Left lung (tissue), 4 donors: ENCODE measurements at regions not wholly inside any gene's neighbourhood (a gene's known extent, or its start where the extent isn't known, plus 50 kb on each side); places are given as distances from the start of the nearest gene placed in this dataset.

Experiments
- ATAC-seq: fragments of 200-7000 bp; cut with Tn5 transposase; one replicate; pipeline ENCODE4 v1.9.1; 2020; ENCODE audit warnings: moderate library complexity
- DNase-seq, 4 donors: peaks; one replicate each; pipeline ENCODE4 v3.0.0-alpha.2; 2013 to 2020
- H3K27ac ChIP-seq, 2 donors: fragments of 200-600 bp; sonication (generic) in 1 of 2; one replicate each; pipeline versions ENCODE4 v1.5.0 to v1.8.0; 2020 to 2021
- H3K27me3 ChIP-seq, 2 donors: fragments of 200-600 bp; sonication (generic) in 1 of 2; one replicate each; pipeline versions ENCODE4 v1.5.0 to v1.8.0; 2020 to 2021
- H3K36me3 ChIP-seq, 2 donors: fragments of 200-600 bp; sonication (generic) in 1 of 2; one replicate each; pipeline versions ENCODE4 v1.5.0 to v1.8.0; 2020 to 2021
- H3K4me1 ChIP-seq, 2 donors: fragments of 200-600 bp; one replicate each; pipeline ENCODE4 v1.8.0; 2021
- H3K4me3 ChIP-seq, 2 donors: fragments of 200-600 bp; sonication (generic) in 1 of 2; one replicate each; pipeline versions ENCODE4 v1.5.0 to v1.8.0; 2020 to 2021; ENCODE audit warnings: mild to moderate bottlenecking in 1 of 2
- H3K9me3 ChIP-seq, 2 donors: fragments of 200-600 bp; sonication (generic) in 1 of 2; one replicate each; pipeline versions ENCODE4 v1.5.0 to v1.8.0; 2020 to 2021
- CTCF ChIP-seq, 2 donors: fragments of 200-600 bp; sonication (generic) in 1 of 2; IDR thresholded peaks; one replicate each; pipeline versions ENCODE4 v1.5.0 to v1.8.0; 2021; ENCODE audit warnings: antibody characterized with exemption in 2 of 2
- intact Hi-C, 2 donors: fragments of 100-400 bp; cut with DNase I; formaldehyde crosslinking; loops; one replicate each; pipeline versions ENCODE4 v1.11.2 to v1.14.2; 2022
- donor health status: DM: no; HTN: yes; CAD: no.
- donor health status: DM: no; HTN: no; CAD: no.

DNA sequence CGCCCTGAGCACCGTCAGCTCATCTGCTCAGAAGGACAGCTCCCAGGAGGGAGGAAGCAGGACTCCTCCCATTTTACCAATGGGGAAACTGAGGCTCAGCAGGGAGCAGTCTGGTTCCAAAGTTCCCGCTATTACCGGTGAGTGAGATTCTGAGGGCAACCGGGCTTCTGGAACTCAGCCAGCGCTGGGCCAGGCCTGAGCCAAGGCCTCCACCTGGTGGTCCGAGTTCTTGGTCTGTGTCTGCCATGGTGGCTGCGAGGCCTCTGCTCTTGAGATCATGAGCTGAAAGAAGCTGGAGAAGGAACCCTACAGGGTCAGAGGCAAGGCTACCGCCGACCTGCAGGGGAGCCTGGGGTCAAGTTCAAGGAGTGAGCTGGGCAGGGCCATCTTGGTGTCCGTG is 110.8 kb upstream of the GSE1 start:
- Histone ChIP-seq H3K4me3 (no peak overlapping the region), H3K27ac (no peak overlapping the region), H3K4me1 (peaks cover 0 to 14% of the 10 kb centered on the region in 2 donors), H3K27me3 (no peaks in the 10 kb centered on the region), H3K9me3 (no peaks in the 10 kb centered on the region), H3K36me3 (no peaks in the 10 kb centered on the region)
- ATAC-seq (no peak), DNase-seq (no peak)
- no peak for TF ChIP-seq CTCF (IDR thresholded peaks at IDR 0.05)
- intact Hi-C loops = no loop called here

DNA sequence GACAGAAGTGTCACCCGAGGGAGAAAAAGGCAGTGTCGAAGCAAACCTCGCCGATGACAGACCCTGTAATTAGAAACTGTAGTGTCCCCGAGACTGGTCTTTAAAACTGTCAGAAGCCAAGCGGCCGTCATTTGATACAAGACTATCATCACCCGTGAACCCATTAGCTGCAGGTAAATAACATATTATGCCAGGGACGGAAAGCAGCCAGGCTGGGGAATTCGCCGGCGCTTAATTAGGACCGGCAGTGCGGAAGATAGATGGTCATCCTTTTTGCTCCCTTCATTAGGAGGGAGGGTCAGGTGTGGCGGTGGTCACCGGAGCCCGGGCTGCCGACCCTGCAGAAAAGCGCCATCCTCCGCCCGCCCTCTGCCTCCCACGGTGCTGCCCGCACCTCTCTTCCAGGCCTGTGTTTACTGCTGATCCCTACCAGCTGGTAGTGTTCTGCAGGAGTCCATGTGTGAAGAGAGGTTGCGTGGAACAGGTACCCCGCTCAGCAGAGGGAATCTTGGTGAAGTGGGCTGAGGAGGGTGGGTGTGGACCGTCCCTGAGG is 109.4 kb upstream of the GSE1 start:
- Histone ChIP-seq H3K36me3 (no peaks in the 10 kb centered on the region), H3K4me3 (no peak overlapping the region), H3K9me3 (no peaks in the 10 kb centered on the region), H3K27ac (no peak overlapping the region), H3K27me3 (no peaks in the 10 kb centered on the region), H3K4me1 (peaks cover 0 to 14% of the 10 kb centered on the region in 2 donors)
- no peak for TF ChIP-seq CTCF (IDR thresholded peaks at IDR 0.05)
- DNase-seq (peak in 1 of 4 donors; percentile 60), ATAC-seq (no peak)
- intact Hi-C loops = no loop called here

DNA sequence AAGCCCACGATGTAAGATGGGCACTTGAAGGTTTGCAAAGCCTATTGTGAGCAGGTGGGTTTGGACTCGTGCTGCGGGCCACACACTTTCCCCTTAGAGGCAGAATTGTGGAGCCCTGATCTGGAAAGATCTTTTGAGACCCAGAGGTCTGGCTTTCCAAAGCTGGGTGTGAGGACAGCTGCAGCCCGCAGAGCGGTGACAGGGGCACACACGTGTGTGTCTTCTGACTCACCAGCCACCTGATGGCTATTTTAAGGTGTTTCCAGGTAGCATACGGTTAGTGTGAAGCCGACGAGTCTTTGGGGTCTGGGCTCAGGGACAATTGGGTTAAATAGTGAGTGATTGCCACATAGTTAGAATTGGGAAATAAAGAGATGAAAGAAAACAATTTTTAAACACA is 108.9 kb upstream of the GSE1 start:
- intact Hi-C loops = no loop called here
- DNase-seq (no peak), ATAC-seq (no peak)

DNA sequence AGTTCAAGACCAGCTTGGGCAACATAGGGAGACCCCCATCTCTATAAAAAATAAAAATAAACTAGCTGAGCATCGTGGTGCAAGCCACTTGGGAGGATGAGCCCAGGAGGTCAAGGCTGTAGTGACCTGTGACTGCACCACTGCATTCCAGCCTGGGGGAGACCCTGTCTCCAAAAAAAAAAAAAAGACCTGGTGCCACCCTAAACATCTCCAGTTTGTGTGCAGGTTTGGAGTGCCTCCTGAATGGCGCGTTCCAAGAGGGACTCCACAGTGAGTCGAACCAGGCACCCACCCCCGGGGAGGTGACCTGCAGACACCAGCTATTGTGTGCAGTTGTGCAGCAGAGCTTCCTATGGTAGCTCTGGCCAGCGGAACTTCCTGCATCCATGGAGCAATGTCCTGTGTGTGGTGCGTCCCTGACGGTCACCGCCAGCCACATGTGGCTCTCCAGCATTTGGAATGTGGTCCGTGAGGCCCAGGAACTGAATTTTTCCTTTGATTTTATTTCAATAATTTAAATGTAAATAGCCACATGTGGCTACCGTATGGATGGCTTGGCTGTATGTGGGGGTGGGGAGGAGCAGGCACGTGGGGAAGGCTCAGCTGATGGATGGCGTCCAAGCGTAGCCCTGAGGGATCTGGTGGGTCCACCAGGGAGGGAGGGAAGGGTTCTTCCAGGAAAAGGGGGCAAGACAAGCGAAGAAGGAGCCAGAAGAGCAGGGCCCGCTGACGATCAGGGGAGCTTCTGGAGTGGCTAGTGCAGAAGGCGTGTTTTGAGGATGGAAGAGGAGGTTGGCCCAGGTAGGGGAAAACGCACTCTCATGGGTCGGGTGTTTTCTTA is 107.1 kb upstream of the GSE1 start:
- ATAC-seq (no peak), DNase-seq (no peak)
- H3K9me3 ChIP-seq = no peaks in the 10 kb centered on the region
- no peaks in the 10 kb centered on the region for H3K27me3 ChIP-seq
- H3K4me1 ChIP-seq = peaks cover 0 to 14% of the 10 kb centered on the region in 2 donors
- intact Hi-C loops = no loop called here
- no peaks in the 10 kb centered on the region for H3K36me3 ChIP-seq
- H3K27ac ChIP-seq = no peak overlapping the region
- no peak overlapping the region for H3K4me3 ChIP-seq
- no peak for TF ChIP-seq CTCF (IDR thresholded peaks at IDR 0.05)

More for the DNA sequence above, 108.9 kb upstream of the GSE1 start:
- H3K4me3 ChIP-seq = no peak overlapping the region
- no peaks in the 10 kb centered on the region for H3K36me3 ChIP-seq
- peaks cover 0 to 14% of the 10 kb centered on the region in 2 donors for H3K4me1 ChIP-seq
- H3K27me3 ChIP-seq = no peaks in the 10 kb centered on the region
- H3K9me3 ChIP-seq = no peaks in the 10 kb centered on the region
- no peak for TF ChIP-seq CTCF (IDR thresholded peaks at IDR 0.05)
- H3K27ac ChIP-seq = no peak overlapping the region

DNA sequence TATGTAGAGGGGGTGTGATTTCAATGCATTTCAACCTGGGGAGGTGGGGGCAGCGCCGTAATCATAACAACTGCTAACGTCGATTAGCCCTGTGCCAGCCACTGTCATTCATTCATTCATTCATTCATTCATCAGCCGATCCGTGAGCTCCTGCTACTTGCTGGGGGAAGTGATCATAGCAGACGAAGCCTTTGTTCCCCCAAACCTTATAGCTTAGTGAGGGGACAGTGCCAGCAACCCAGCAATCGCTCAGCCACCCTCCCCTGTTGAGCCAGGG is 106.5 kb upstream of the GSE1 start:
- H3K4me3 ChIP-seq = no peak overlapping the region
- intact Hi-C loops = no loop called here

More for the DNA sequence above, 106.5 kb upstream of the GSE1 start:
- TF ChIP-seq CTCF (IDR thresholded peaks at IDR 0.05) = no peak
- Histone ChIP-seq H3K9me3 (no peaks in the 10 kb centered on the region), H3K27ac (no peak overlapping the region), H3K4me1 (peaks cover 0 to 14% of the 10 kb centered on the region in 2 donors), H3K27me3 (no peaks in the 10 kb centered on the region), H3K36me3 (no peaks in the 10 kb centered on the region)
- ATAC-seq (no peak), DNase-seq (no peak)
